Epithelial cell of esophagus (primary cell): ENCODE measurements at regions not wholly inside any gene's neighbourhood (a gene's known extent, or its start where the extent isn't known, plus 50 kb on each side); places are given as distances from the start of the nearest gene placed in this dataset.

ENCODE experiments used
- DNase-seq: peaks from one replicate; pipeline ENCODE4 v3.0.0; 2010; ENCODE audit warnings: low read depth
- H3K4me3 ChIP-seq: 2 replicates; pipeline ENCODE4 v1.5.1; 2011; ENCODE audit warnings: mild to moderate bottlenecking, low read length, control low read depth
- CTCF ChIP-seq: IDR thresholded peaks from 2 replicates; pipeline ENCODE4 v1.5.1; 2011; ENCODE audit warnings: low read depth, mild to moderate bottlenecking, low read length, control low read depth, inconsistent platforms; ENCODE audit not compliant: insufficient read depth; ENCODE audit errors: missing control alignments

GRCh38 chr18:22682720-22683119 lies 250.4 kb upstream of the RBBP8 start:
- TF ChIP-seq CTCF = no peak
- no peak overlapping the region for H3K4me3 ChIP-seq
- DNase-seq = no peak

GRCh38 chr18:22683196-22683676 lies 249.9 kb upstream of the RBBP8 start:
- no peak for TF ChIP-seq CTCF

GRCh38 chr18:22683786-22684185 lies 249.3 kb upstream of the RBBP8 start:
- H3K4me3 ChIP-seq = no peak overlapping the region
- DNase-seq = no peak
- TF ChIP-seq CTCF = no peak

More at GRCh38 chr18:22683196-22683676, 249.9 kb upstream of the RBBP8 start:
- DNase-seq = peak; percentile 76
- H3K4me3 ChIP-seq = no peak overlapping the region

GRCh38 chr18:22684268-22684667 lies 248.9 kb upstream of the RBBP8 start:
- no peak overlapping the region for H3K4me3 ChIP-seq
- no peak for DNase-seq
- no peak for TF ChIP-seq CTCF

GRCh38 chr18:22685788-22686187 lies 247.3 kb upstream of the RBBP8 start:
- no peak for TF ChIP-seq CTCF
- H3K4me3 ChIP-seq = no peak overlapping the region
- DNase-seq = no peak

GRCh38 chr18:22687892-22688680 lies 245.0 kb upstream of the RBBP8 start:
- no peak overlapping the region for H3K4me3 ChIP-seq
- no peak for TF ChIP-seq CTCF
- DNase-seq = no peak
